PFSK-1 (cell line): ENCODE measurements at regions not wholly inside any gene's neighbourhood (a gene's known extent, or its start where the extent isn't known, plus 50 kb on each side); places are given as distances from the start of the nearest gene placed in this dataset.

Experiments used
- FOXP2 ChIP-seq: optimal IDR thresholded peaks from 2 replicates; pipeline ENCODE3; 2011; ENCODE audit warnings: borderline replicate concordance, control low read depth, inconsistent platforms; ENCODE audit not compliant: insufficient read depth; ENCODE audit errors: extremely low read length, extremely low read depth
- POLR2AphosphoS5 ChIP-seq: IDR thresholded peaks from 2 replicates; pipeline ENCODE4 v1.6.1; 2012; ENCODE audit warnings: low read depth, mild to moderate bottlenecking, control low read depth, low read length, moderate library complexity
- SIN3A ChIP-seq: IDR thresholded peaks from 2 replicates; pipeline ENCODE4 v1.6.1; 2012; ENCODE audit warnings: mild to moderate bottlenecking, low read length, moderate library complexity, borderline replicate concordance; ENCODE audit not compliant: insufficient read depth
- TAF1 ChIP-seq: IDR thresholded peaks from 2 replicates; pipeline ENCODE4 v1.6.1; 2012; ENCODE audit warnings: low read length, control low read depth, borderline replicate concordance; ENCODE audit not compliant: insufficient read depth
- TF ChIP-seq, protein P1 (sequence below), 2 experiments: IDR thresholded peaks; 2 replicates each; pipeline versions ENCODE4 v1.6.1 to v1.8.0; 2011 to 2012; ENCODE audit warnings: low read depth in 2 of 2, low read length in 2 of 2, control low read depth in 1 of 2, inconsistent platforms in 1 of 2, mild to moderate bottlenecking in 1 of 2, moderate library complexity in 1 of 2; ENCODE audit not compliant: insufficient read depth in 1 of 2

DNA sequence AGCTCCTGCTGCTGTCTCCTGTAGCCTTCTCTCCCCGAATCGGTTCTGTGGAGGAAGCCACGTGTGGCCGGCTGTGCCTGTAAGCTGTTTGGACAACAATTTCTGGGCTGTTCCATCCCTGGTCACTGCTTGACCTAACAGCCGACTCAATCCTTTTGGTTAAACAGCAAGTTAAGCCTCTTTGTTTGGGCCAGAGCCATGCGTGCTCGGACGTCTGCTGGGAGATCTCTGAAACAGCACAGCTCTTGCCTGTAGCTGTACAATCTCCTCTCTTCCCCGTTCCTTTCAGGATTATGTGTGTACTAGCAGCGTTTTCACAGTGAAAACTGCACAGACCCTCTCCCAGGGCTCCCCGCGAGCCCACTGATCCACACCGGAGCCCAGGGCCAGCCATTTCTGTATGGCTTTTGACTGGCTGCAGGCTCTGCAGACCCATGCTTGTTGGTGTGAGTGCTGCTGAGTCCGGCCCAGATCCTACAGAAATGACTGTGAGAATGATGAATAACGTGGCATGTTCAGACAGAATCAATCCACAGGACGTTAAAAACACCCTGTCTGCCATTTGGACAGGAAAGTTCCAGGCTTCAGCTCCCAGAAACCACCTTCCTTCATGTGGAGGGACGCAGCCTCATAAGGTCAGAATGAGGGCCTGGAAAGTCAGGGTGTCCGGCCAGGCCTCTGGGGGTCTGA lies 428.6 kb upstream of the ADARB2 start:
- TF ChIP-seq, protein P1, sequence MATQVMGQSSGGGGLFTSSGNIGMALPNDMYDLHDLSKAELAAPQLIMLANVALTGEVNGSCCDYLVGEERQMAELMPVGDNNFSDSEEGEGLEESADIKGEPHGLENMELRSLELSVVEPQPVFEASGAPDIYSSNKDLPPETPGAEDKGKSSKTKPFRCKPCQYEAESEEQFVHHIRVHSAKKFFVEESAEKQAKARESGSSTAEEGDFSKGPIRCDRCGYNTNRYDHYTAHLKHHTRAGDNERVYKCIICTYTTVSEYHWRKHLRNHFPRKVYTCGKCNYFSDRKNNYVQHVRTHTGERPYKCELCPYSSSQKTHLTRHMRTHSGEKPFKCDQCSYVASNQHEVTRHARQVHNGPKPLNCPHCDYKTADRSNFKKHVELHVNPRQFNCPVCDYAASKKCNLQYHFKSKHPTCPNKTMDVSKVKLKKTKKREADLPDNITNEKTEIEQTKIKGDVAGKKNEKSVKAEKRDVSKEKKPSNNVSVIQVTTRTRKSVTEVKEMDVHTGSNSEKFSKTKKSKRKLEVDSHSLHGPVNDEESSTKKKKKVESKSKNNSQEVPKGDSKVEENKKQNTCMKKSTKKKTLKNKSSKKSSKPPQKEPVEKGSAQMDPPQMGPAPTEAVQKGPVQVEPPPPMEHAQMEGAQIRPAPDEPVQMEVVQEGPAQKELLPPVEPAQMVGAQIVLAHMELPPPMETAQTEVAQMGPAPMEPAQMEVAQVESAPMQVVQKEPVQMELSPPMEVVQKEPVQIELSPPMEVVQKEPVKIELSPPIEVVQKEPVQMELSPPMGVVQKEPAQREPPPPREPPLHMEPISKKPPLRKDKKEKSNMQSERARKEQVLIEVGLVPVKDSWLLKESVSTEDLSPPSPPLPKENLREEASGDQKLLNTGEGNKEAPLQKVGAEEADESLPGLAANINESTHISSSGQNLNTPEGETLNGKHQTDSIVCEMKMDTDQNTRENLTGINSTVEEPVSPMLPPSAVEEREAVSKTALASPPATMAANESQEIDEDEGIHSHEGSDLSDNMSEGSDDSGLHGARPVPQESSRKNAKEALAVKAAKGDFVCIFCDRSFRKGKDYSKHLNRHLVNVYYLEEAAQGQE (IDR thresholded peaks at IDR 0.05; ENCODE audit: insufficient read depth in 1 of 2, low read depth in 2 of 2, low read length in 2 of 2), result no peak
- TF ChIP-seq POLR2AphosphoS5 (no peak), SIN3A (no peak), FOXP2 (no peak), TAF1 (no peak)

DNA sequence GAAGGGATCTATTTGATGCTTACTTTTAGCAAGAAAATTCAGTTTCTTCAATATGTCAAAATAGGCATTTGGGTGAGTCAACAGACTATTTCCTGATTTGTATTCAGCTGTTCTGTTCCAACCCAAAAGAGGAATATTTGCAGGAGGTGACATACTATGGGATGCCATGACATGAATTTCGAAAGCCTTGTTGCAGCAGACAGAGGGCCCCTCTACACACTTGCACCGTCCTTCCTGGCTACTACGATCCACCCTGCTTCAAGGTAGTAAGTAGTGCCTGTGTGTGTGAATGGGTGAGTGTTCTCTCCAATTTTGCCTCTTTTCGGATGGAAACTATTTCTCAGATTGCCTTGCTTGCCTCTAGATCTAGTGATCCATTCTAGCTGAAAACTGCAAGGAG lies 413.0 kb upstream of the ADARB2 start:
- TF ChIP-seq FOXP2, result no peak

- TF ChIP-seq POLR2AphosphoS5 (no peak), SIN3A (no peak), TAF1 (no peak), FOXP2 (no peak)
- TF ChIP-seq, protein P1 (IDR thresholded peaks at IDR 0.05; ENCODE audit: insufficient read depth in 1 of 2, low read depth in 2 of 2, low read length in 2 of 2), result no peak
Observed at GRCh38 chr10:2145926-2146478, 408.7 kb upstream of the ADARB2 start.

GRCh38 chr10:2145491-2145890 lies 408.2 kb upstream of the ADARB2 start:
- no peak for TF ChIP-seq POLR2AphosphoS5
- TF ChIP-seq TAF1, result no peak

- TF ChIP-seq, protein P1 (IDR thresholded peaks at IDR 0.05; ENCODE audit: insufficient read depth in 1 of 2, low read depth in 2 of 2, low read length in 2 of 2), result no peak
- TF ChIP-seq FOXP2, result no peak
- no peak for TF ChIP-seq POLR2AphosphoS5
- TF ChIP-seq TAF1, result no peak
- TF ChIP-seq SIN3A, result no peak
Observed at GRCh38 chr10:2144584-2144983, 407.3 kb upstream of the ADARB2 start.

DNA sequence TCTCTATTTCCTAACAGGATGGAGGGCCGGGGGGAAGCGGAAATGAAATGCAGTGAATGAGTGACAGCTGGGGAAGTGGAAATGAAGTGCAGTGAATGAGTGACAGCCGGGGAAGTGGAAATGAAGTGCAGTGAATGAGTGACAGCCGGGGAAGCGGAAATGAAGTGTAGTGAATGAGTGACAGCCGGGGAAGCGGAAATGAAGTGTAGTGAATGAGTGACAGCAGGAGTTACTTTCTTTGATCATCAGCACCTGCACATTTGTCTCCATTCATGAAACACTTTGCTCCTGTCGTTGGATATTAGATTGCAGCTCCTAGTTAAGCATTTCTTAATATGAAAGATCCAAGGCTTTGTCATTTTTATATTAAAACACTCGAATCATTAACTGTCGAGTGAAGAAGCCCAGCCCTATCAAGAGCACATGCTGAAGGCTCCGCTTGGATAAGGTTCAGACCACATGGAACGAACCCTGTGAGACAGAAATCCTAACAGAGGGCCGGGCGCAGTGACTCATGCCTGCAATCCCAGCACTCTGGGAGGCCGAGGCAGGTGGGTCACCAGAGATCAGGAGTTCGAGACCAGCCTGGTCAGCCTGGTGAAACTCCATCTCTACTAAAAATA lies 406.0 kb upstream of the ADARB2 start:
- TF ChIP-seq, protein P1 (IDR thresholded peaks at IDR 0.05; ENCODE audit: insufficient read depth in 1 of 2, low read depth in 2 of 2, low read length in 2 of 2), result no peak
- TF ChIP-seq POLR2AphosphoS5 (no peak), FOXP2 (no peak), TAF1 (no peak), SIN3A (no peak)
